GM12878 (cell line): ENCODE measurements at regions not wholly inside any gene's neighbourhood (a gene's known extent, or its start where the extent isn't known, plus 50 kb on each side); places are given as distances from the start of the nearest gene placed in this dataset.

Experiments used
- BCL11A ChIP-seq: IDR thresholded peaks from 2 replicates; pipeline ENCODE4 v1.6.1; 2011; ENCODE audit warnings: low read depth, low read length
- CHD2 ChIP-seq: IDR thresholded peaks from 2 replicates; pipeline ENCODE4 v1.6.1; 2011; ENCODE audit warnings: low read depth, low read length, improper control_type of control experiment, borderline replicate concordance
- EZH2 ChIP-seq: IDR thresholded peaks from 2 replicates; pipeline ENCODE4 v1.6.1; 2012; ENCODE audit warnings: low read depth, mild to moderate bottlenecking, control low read depth, inconsistent platforms, low read length, borderline replicate concordance; ENCODE audit not compliant: control insufficient read depth
- HCFC1 ChIP-seq: fragments of 150-350 bp; IDR thresholded peaks from 2 replicates; pipeline ENCODE4 v1.6.1; 2014; ENCODE audit warnings: low read length
- MYB ChIP-seq: fragments of 150-350 bp; IDR thresholded peaks from 2 replicates; pipeline ENCODE4 v1.6.1; 2014; ENCODE audit warnings: mild to moderate bottlenecking, low read depth, low read length, borderline replicate concordance
- NFIC ChIP-seq: IDR thresholded peaks from 2 replicates; pipeline ENCODE4 v1.6.1; 2012; ENCODE audit warnings: low read depth, mild to moderate bottlenecking, inconsistent platforms, low read length, moderate library complexity
- NR2C2 ChIP-seq: IDR thresholded peaks from 2 replicates; pipeline ENCODE4 v1.6.1; 2011; ENCODE audit warnings: borderline replicate concordance, low read depth; ENCODE audit not compliant: control insufficient read depth, insufficient read length
- RAD21 ChIP-seq: IDR thresholded peaks from 2 replicates; pipeline ENCODE4 v1.6.1; 2011; ENCODE audit warnings: mild to moderate bottlenecking, low read depth, low read length, moderate library complexity; ENCODE audit not compliant: insufficient read depth
- SIN3A ChIP-seq: IDR thresholded peaks from 2 replicates; pipeline ENCODE4 v1.6.1; 2012; ENCODE audit warnings: low read depth, low read length, improper control_type of control experiment
- SPI1 ChIP-seq: IDR thresholded peaks from 2 replicates; pipeline ENCODE4 v1.6.1; 2011; ENCODE audit warnings: low read depth, mild to moderate bottlenecking, low read length, moderate library complexity, borderline replicate concordance; ENCODE audit not compliant: insufficient read depth
- TARDBP ChIP-seq: IDR thresholded peaks from 2 replicates; pipeline ENCODE4 v1.6.1; 2016; ENCODE audit warnings: borderline replicate concordance
- ZSCAN29 ChIP-seq: fragments of 450-650 bp; IDR thresholded peaks from 2 replicates; pipeline ENCODE4 v1.6.1; 2017; ENCODE audit warnings: mild to moderate bottlenecking, moderate library complexity
- TF ChIP-seq, protein P1 (sequence below): IDR thresholded peaks from 2 replicates; pipeline ENCODE4 v1.6.1; 2012; ENCODE audit warnings: mild to moderate bottlenecking, low read depth, low read length

DNA sequence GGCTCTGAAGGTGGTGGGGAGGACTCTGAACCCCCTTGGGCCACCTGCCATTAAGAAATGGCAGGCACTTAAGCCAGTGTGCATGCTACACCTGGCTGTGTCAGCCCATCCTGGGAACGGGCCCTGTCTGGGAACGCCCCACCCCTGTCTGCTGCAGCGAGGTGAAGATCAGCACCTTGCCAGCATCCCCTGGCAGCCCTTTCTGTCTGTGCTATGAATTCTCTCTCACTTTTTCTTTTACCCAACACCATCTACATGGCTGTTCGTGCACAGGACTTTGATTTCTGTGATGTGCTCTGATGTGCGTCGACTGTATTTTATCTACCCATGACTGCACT is 452.9 kb upstream of the B3GAT1 start:
- TF ChIP-seq NFIC (no peak), NR2C2 (no peak), MYB (no peak), BCL11A (no peak), SIN3A (no peak), EZH2 (no peak), CHD2 (no peak), HCFC1 (no peak), SPI1 (no peak), RAD21 (no peak), ZSCAN29 (no peak), TARDBP (no peak)
- TF ChIP-seq, protein P1, sequence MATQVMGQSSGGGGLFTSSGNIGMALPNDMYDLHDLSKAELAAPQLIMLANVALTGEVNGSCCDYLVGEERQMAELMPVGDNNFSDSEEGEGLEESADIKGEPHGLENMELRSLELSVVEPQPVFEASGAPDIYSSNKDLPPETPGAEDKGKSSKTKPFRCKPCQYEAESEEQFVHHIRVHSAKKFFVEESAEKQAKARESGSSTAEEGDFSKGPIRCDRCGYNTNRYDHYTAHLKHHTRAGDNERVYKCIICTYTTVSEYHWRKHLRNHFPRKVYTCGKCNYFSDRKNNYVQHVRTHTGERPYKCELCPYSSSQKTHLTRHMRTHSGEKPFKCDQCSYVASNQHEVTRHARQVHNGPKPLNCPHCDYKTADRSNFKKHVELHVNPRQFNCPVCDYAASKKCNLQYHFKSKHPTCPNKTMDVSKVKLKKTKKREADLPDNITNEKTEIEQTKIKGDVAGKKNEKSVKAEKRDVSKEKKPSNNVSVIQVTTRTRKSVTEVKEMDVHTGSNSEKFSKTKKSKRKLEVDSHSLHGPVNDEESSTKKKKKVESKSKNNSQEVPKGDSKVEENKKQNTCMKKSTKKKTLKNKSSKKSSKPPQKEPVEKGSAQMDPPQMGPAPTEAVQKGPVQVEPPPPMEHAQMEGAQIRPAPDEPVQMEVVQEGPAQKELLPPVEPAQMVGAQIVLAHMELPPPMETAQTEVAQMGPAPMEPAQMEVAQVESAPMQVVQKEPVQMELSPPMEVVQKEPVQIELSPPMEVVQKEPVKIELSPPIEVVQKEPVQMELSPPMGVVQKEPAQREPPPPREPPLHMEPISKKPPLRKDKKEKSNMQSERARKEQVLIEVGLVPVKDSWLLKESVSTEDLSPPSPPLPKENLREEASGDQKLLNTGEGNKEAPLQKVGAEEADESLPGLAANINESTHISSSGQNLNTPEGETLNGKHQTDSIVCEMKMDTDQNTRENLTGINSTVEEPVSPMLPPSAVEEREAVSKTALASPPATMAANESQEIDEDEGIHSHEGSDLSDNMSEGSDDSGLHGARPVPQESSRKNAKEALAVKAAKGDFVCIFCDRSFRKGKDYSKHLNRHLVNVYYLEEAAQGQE = no peak
